Glutamatergic neuron (in vitro differentiated cells): ENCODE measurements at regions not wholly inside any gene's neighbourhood (a gene's known extent, or its start where the extent isn't known, plus 50 kb on each side); places are given as distances from the start of the nearest gene placed in this dataset.

Experiments used
- DNase-seq: peaks from one replicate; pipeline ENCODE4 v3.0.0; 2022
- H3K27ac Mint-ChIP-seq: one replicate; pipeline ENCODE4 v1.8.0; 2020; ENCODE audit warnings: mild to moderate bottlenecking, mixed read lengths, inconsistent platforms; ENCODE audit not compliant: unreplicated experiment
- H3K27me3 Mint-ChIP-seq: one replicate; pipeline ENCODE4 v1.8.0; 2020; ENCODE audit warnings: mild to moderate bottlenecking, moderate library complexity, mixed read lengths, inconsistent platforms; ENCODE audit not compliant: unreplicated experiment
- H3K36me3 Mint-ChIP-seq: one replicate; pipeline ENCODE4 v1.8.0; 2020; ENCODE audit warnings: mild to moderate bottlenecking, mixed read lengths, inconsistent platforms; ENCODE audit not compliant: unreplicated experiment
- H3K4me1 Mint-ChIP-seq: one replicate; pipeline ENCODE4 v1.8.0; 2020; ENCODE audit warnings: mild to moderate bottlenecking, low read depth, mixed read lengths, inconsistent platforms; ENCODE audit not compliant: unreplicated experiment
- H3K4me3 Mint-ChIP-seq: one replicate; pipeline ENCODE4 v1.8.0; 2020; ENCODE audit warnings: mild to moderate bottlenecking, mixed read lengths, inconsistent platforms; ENCODE audit not compliant: unreplicated experiment
- H3K9me3 Mint-ChIP-seq: one replicate; pipeline ENCODE4 v1.8.0; 2020; ENCODE audit warnings: mild to moderate bottlenecking, moderate library complexity, mixed read lengths, inconsistent platforms; ENCODE audit not compliant: unreplicated experiment
- TF ChIP-seq, protein P1 (sequence below): fragments of 200-600 bp; sonication (generic); IDR thresholded peaks from one replicate; pipeline ENCODE4 v1.5.0; 2021; ENCODE audit not compliant: partially characterized antibody, unreplicated experiment

DNA sequence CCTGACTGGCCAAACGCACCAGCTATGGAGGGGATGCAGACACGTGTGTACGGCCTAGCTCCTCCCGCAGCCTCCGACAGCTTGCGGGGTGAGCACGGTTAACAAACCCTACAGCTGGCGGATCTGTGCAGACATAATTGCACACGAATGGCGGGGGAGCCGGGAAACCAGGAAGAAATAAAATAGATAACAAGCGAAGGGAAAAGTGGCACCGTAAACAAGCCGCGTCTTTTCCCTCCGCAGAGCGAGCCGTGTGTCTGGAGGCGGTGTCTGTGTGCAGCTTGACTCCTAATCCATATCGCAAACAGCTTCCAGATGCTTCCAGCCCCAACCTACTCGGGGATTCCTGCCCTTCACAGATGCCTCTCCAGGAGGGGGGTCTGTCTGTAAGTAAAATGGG, 853.1 kb upstream of the SALL3 start:
- Mint-ChIP-seq H3K36me3 (peaks cover 12% of the 10 kb centered on the region), H3K27ac (no peak overlapping the region), H3K4me1 (peaks cover 8% of the 10 kb centered on the region), H3K4me3 (no peak overlapping the region), H3K9me3 (peaks cover 15% of the 10 kb centered on the region), H3K27me3 (peaks cover 13% of the 10 kb centered on the region)
- TF ChIP-seq, protein P1, sequence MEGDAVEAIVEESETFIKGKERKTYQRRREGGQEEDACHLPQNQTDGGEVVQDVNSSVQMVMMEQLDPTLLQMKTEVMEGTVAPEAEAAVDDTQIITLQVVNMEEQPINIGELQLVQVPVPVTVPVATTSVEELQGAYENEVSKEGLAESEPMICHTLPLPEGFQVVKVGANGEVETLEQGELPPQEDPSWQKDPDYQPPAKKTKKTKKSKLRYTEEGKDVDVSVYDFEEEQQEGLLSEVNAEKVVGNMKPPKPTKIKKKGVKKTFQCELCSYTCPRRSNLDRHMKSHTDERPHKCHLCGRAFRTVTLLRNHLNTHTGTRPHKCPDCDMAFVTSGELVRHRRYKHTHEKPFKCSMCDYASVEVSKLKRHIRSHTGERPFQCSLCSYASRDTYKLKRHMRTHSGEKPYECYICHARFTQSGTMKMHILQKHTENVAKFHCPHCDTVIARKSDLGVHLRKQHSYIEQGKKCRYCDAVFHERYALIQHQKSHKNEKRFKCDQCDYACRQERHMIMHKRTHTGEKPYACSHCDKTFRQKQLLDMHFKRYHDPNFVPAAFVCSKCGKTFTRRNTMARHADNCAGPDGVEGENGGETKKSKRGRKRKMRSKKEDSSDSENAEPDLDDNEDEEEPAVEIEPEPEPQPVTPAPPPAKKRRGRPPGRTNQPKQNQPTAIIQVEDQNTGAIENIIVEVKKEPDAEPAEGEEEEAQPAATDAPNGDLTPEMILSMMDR = no peak
- no peak for DNase-seq

DNA sequence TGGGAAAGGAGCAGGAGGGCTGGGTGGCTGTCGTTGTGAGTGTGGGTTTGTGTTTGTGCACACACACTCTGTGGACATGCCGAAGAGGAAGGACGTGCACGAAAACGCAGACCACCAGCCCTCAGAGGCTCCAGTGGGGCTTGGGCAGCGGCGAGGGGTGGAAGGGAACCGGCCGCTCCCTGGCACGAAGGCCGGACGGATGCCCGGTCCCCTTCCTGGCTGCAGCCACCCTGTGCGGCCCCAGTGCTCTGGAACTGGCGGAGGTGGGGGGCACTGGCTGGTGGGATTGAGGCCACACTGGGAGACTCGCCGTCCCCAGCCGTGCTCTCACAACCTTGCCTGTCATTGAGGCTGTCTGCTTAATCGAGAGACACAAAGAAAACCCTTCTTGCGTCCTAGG, 852.6 kb upstream of the SALL3 start:
- Mint-ChIP-seq H3K4me1 (peaks cover 8% of the 10 kb centered on the region), H3K9me3 (peaks cover 15% of the 10 kb centered on the region), H3K36me3 (peaks cover 12% of the 10 kb centered on the region), H3K27ac (no peak overlapping the region), H3K4me3 (no peak overlapping the region), H3K27me3 (peaks cover 13% of the 10 kb centered on the region)
- no peak for DNase-seq
- TF ChIP-seq, protein P1 = no peak

DNA sequence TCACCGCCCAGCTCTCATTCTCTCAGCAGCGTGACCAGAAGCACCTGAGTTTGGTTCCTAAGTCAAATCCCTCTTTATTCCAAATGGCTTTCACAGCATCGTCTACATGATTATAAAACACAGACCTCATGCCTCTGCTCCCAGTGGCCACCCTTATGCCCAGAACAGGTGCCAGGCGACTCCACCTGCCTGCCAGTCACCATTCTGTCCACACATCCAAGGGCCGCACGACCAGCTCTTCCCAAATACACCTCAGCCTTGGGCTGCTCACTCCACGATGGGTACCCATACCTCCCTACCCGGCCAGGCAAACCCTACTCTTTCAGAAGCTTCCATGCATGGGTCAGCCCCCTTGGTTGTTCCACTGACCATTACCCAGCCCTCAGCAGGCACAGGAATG, 851.6 kb upstream of the SALL3 start:
- peaks cover 15% of the 10 kb centered on the region for H3K9me3 Mint-ChIP-seq
- no peak overlapping the region for H3K27ac Mint-ChIP-seq
- no peak overlapping the region for H3K4me3 Mint-ChIP-seq
- peaks cover 8% of the 10 kb centered on the region for H3K4me1 Mint-ChIP-seq
- TF ChIP-seq, protein P1 = no peak
- no peak for DNase-seq
- peaks cover 13% of the 10 kb centered on the region for H3K27me3 Mint-ChIP-seq
- peaks cover 12% of the 10 kb centered on the region for H3K36me3 Mint-ChIP-seq

DNA sequence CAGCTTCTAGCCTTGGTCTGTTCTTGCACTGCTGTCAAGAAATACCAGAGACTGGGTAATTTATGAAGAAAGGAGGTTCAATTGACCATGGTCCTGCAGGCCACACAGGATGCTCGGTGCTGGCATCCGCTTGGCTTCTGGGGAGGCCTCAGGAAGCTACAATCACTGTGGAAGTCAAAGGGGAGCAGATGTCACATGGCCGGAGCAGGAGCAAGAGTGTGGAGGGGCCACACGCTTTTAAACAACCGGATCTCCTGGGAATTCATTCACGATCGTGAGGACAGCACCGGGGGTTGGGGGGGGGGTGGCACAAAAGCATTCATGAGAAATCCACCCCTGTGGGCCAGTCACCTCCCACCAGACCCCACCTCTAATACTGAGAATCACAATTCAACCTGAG, 850.4 kb upstream of the SALL3 start:
- DNase-seq = no peak
- H3K27me3 Mint-ChIP-seq = peaks cover 13% of the 10 kb centered on the region
- no peak overlapping the region for H3K4me3 Mint-ChIP-seq
- H3K9me3 Mint-ChIP-seq = peaks cover 15% of the 10 kb centered on the region
- H3K36me3 Mint-ChIP-seq = peaks cover 12% of the 10 kb centered on the region
- TF ChIP-seq, protein P1 = no peak
- no peak overlapping the region for H3K27ac Mint-ChIP-seq
- peaks cover 8% of the 10 kb centered on the region for H3K4me1 Mint-ChIP-seq

DNA sequence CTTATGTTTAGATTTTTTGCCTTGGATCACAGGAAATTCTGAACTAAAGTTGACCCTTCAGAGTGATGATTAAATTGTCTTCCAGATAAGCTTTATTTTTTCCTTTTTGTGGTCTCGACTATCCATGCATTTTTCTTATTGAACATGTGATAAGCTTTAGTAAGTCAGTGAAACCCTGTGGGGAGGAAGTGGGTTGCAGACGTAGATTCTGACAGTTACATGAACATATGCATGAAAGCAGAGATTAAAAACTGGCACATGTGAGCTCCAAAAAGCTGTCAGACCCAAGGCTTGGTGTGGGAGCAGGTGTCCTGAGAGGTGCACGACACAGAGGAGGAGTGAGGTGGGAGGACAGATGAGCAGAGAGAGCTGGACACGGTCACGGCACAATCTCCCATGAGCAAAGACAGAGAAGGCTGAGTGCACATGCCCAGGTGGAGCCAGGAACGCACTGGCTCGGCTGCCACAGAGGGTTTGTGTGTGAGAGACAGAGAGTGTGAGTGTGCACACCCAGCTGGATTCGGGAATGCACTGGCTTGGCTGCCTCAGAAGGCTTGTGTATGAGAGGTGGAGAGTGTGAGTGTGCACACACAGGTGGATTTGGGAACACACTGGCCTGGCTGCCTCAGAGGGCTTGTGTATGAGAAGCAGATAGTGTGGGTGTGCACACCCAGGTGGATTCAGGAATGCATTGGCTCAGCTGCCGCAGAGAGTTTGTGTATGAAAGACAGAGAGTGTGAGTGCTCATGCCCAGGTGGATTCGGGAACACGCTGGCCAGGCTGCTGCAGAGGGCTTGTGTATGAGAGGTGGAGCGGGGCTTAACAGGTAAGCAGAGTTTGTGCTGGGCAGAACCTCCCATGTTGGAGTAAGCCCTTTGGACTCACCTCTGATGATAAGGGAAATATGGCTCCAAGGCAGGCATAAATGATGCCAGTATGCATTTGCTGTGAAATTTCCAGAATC, 849.1 kb upstream of the SALL3 start:
- no peak overlapping the region for H3K4me3 Mint-ChIP-seq
- H3K9me3 Mint-ChIP-seq = peaks cover 10% of the 10 kb centered on the region
- peaks cover 8% of the 10 kb centered on the region for H3K36me3 Mint-ChIP-seq

More for the DNA sequence above, 849.1 kb upstream of the SALL3 start:
- Mint-ChIP-seq H3K27me3 (peaks cover 10% of the 10 kb centered on the region), H3K27ac (no peak overlapping the region), H3K4me1 (peaks cover 8% of the 10 kb centered on the region)
- DNase-seq = no peak
- TF ChIP-seq, protein P1 = no peak
